A673 (cell line): ENCODE measurements at regions not wholly inside any gene's neighbourhood (a gene's known extent, or its start where the extent isn't known, plus 50 kb on each side); places are given as distances from the start of the nearest gene placed in this dataset.

Source experiments
- BruUV-seq: library from RNA; stranded (reverse); fragments of 400-500 nt; replicated peaks from 2 replicates; lab custom pipeline; 2021; lab: Mats Ljungman, UMichigan
- CTCF ChIA-PET: fragments of 300-600 bp; sonication (Branson Sonifier 250); formaldehyde crosslinking; loops from one replicate; lab custom pipeline; 2022; ENCODE audit warnings: antibody characterized with exemption; lab: Charles Lee
- POLR2A ChIA-PET: fragments of 300-600 bp; sonication (Branson Sonifier 250); formaldehyde crosslinking; loops from one replicate; lab custom pipeline; 2022; ENCODE audit warnings: antibody characterized with exemption; ENCODE audit not compliant: low non-redundant PET; lab: Charles Lee
- DNase-seq: peaks from one replicate; pipeline ENCODE4 v3.0.0-alpha.2; 2015; ENCODE audit warnings: low spot score
- H3K27ac ChIP-seq: fragments of 200-600 bp; sonication (generic); 2 replicates; pipeline ENCODE4 v1.5.1; 2016; ENCODE audit warnings: mixed run types, low read depth, mild to moderate bottlenecking, mixed read lengths, antibody characterized with exemption, low read length; ENCODE audit not compliant: poor library complexity, severe bottlenecking
- H3K27me3 ChIP-seq: fragments of 200-600 bp; sonication (generic); replicated peaks from 2 replicates; pipeline ENCODE4 v1.6.1; 2017; ENCODE audit warnings: mixed run types, low read depth, mild to moderate bottlenecking, mixed read lengths, antibody characterized with exemption, low read length; ENCODE audit not compliant: insufficient read depth, poor library complexity
- H3K36me3 ChIP-seq: fragments of 200-600 bp; sonication (generic); 2 replicates; pipeline ENCODE4 v1.6.1; 2016; ENCODE audit warnings: mixed run types, mild to moderate bottlenecking, mixed read lengths, antibody characterized with exemption, low read length; ENCODE audit not compliant: insufficient read depth, poor library complexity, severe bottlenecking
- H3K4me1 ChIP-seq: fragments of 200-600 bp; sonication (generic); 2 replicates; pipeline ENCODE4 v1.6.1; 2017; ENCODE audit warnings: mixed run types, mild to moderate bottlenecking, mixed read lengths, antibody characterized with exemption, low read length; ENCODE audit not compliant: insufficient read depth, poor library complexity, severe bottlenecking
- H3K4me3 ChIP-seq: fragments of 200-600 bp; sonication (generic); 2 replicates; pipeline ENCODE4 v1.5.1; 2016; ENCODE audit warnings: low read depth, mixed run types, mild to moderate bottlenecking, mixed read lengths, low read length; ENCODE audit not compliant: poor library complexity, severe bottlenecking
- H3K9me3 ChIP-seq: fragments of 200-600 bp; sonication (generic); 2 replicates; pipeline ENCODE4 v1.6.1; 2016; ENCODE audit warnings: mixed run types, low read depth, mild to moderate bottlenecking, mixed read lengths, antibody characterized with exemption, low read length; ENCODE audit not compliant: poor library complexity, severe bottlenecking
- EZH2 ChIP-seq: fragments of 200-600 bp; sonication (generic); IDR thresholded peaks from 2 replicates; pipeline ENCODE4 v1.6.1; 2017; ENCODE audit warnings: borderline replicate concordance, low read depth, mild to moderate bottlenecking, mixed read lengths, antibody characterized with exemption, low read length; ENCODE audit not compliant: poor library complexity, severe bottlenecking
- intact Hi-C: fragments of 100-400 bp; cut with micrococcal nuclease; formaldehyde crosslinking; loops from one replicate; pipeline ENCODE4 v1.10.0; 2022; ENCODE audit not compliant: unreplicated experiment
- TF ChIP-seq, protein P1 (sequence below): fragments of 300-800, 200-600 bp; sonication (generic); conservative IDR thresholded peaks from 2 replicates; pipeline ENCODE4 v1.5.1; 2017; ENCODE audit warnings: low read depth, mild to moderate bottlenecking, antibody characterized with exemption, low read length, moderate library complexity, mixed read lengths

DNA sequence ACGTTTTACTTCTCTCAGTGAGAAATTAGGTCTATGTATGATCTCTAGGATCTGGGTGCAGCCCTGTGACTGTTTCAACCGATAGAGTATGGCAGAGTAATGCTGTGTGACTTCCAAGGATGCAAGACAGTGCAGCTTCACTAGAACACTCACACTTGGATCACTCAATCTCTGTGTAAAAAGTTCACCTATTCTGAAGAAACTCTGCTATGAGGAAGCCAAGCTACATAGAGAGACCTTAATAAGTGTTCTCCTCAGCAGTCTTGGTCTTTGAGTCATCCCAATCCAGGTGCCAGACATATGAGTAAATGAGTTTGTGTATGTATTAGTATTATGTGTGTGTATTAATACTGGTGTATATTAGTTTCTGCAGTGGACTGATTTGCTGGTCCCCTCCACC, 335.0 kb downstream of the NR4A2 start:
- POLR2A ChIA-PET = no interaction called here
- H3K27ac ChIP-seq = no peak overlapping the region
- no peak for DNase-seq
- H3K36me3 ChIP-seq = no peaks in the 10 kb centered on the region
- no peak overlapping the region for H3K4me3 ChIP-seq
- TF ChIP-seq EZH2 = no peak
- TF ChIP-seq, protein P1, sequence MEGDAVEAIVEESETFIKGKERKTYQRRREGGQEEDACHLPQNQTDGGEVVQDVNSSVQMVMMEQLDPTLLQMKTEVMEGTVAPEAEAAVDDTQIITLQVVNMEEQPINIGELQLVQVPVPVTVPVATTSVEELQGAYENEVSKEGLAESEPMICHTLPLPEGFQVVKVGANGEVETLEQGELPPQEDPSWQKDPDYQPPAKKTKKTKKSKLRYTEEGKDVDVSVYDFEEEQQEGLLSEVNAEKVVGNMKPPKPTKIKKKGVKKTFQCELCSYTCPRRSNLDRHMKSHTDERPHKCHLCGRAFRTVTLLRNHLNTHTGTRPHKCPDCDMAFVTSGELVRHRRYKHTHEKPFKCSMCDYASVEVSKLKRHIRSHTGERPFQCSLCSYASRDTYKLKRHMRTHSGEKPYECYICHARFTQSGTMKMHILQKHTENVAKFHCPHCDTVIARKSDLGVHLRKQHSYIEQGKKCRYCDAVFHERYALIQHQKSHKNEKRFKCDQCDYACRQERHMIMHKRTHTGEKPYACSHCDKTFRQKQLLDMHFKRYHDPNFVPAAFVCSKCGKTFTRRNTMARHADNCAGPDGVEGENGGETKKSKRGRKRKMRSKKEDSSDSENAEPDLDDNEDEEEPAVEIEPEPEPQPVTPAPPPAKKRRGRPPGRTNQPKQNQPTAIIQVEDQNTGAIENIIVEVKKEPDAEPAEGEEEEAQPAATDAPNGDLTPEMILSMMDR = no peak
- CTCF ChIA-PET = no interaction called here
- BruUV-seq = no TSS peak
- peaks cover 5% of the 10 kb centered on the region for H3K9me3 ChIP-seq
- no peaks in the 10 kb centered on the region for H3K4me1 ChIP-seq
- intact Hi-C loops = no loop called here
- H3K27me3 ChIP-seq = no peaks in the 10 kb centered on the region

DNA sequence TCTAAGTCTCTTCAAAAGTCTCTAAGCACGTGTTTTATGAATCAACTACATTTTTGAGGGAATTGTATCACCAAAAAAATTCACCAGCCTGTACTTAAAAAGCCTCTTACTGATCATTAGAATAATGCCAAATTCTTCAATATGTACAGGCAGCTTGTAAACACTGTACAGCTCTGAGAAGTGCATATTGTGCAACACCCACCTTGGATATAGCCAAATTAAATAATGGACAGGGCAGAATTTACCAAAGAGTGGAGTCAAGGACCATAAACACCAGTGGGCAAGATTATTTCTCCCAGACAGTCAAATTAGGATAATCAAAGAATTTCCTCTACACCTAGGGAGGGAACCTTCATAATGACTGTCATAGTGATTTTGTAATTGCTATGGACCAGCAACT, 338.2 kb downstream of the NR4A2 start:
- no peak for DNase-seq
- CTCF ChIA-PET = no interaction called here
- no TSS peak for BruUV-seq
- Histone ChIP-seq H3K36me3 (no peaks in the 10 kb centered on the region), H3K4me3 (no peak overlapping the region), H3K27me3 (no peaks in the 10 kb centered on the region), H3K27ac (no peak overlapping the region), H3K9me3 (peaks cover 5% of the 10 kb centered on the region), H3K4me1 (no peaks in the 10 kb centered on the region)
- POLR2A ChIA-PET = no interaction called here
- no peak for TF ChIP-seq EZH2
- intact Hi-C loops = no loop called here

DNA sequence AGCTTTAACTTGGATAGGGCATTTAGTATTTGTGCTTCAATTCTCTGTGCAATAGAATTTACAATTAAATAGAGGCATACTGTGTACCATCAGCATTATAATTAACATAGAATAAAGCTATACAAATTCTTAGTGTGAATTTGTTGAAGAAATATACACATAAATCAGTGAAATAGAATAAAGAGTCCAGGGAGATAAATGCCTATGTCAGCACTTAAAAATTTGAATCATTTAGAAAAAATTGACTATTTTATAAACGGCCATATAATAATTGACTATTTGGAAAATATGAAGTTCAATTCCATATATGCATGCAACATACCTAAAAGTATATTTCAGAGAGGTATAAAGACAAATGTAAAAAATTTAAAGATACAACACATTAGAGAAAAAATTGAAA, 348.7 kb downstream of the NR4A2 start:
- TF ChIP-seq, protein P1 = no peak
- TF ChIP-seq EZH2 = no peak
- intact Hi-C loops = no loop called here
- Histone ChIP-seq H3K27ac (no peak overlapping the region), H3K36me3 (no peaks in the 10 kb centered on the region), H3K4me3 (no peak overlapping the region), H3K27me3 (no peaks in the 10 kb centered on the region), H3K9me3 (no peaks in the 10 kb centered on the region), H3K4me1 (no peaks in the 10 kb centered on the region)
- ChIA-PET POLR2A (no interaction called here), CTCF (no interaction called here)
- no TSS peak for BruUV-seq
- DNase-seq = no peak

DNA sequence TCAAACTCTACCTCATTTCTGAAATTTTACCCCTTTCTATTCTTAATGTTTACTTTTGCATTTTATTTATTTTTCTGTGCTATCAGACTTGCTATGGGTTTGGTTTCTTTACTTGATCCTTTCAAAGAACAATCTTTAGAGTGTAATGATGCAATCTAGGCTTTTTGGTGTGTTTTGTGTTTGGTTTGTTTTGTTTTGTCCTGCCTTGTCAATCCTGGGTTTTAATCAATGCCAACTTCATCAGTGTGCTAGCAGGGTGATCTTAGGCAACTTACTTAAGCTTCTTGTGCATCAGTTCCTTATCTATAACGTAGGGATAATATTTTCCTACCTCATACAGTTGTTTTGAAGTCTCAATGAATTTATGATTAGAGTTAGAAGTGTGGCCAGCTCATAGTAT, 350.4 kb downstream of the NR4A2 start:
- intact Hi-C loops = no loop called here
- no peak overlapping the region for H3K27ac ChIP-seq
- no peak for TF ChIP-seq EZH2
- H3K9me3 ChIP-seq = no peaks in the 10 kb centered on the region
- no peaks in the 10 kb centered on the region for H3K36me3 ChIP-seq
- no peak overlapping the region for H3K4me3 ChIP-seq
- H3K4me1 ChIP-seq = no peaks in the 10 kb centered on the region
- POLR2A ChIA-PET = no interaction called here
- DNase-seq = no peak
- no peaks in the 10 kb centered on the region for H3K27me3 ChIP-seq
- BruUV-seq = no TSS peak
- CTCF ChIA-PET = no interaction called here
